ENCODE measurements at regions not wholly inside any gene's neighbourhood (a gene's known extent, or its start where the extent isn't known, plus 50 kb on each side); places are given as distances from the start of the nearest gene placed in this dataset.

GRCh38 chr5:166517976-166518375 lies 1773.5 kb upstream of the WWC1 start:
- TF ChIP-seq, protein P1, sequence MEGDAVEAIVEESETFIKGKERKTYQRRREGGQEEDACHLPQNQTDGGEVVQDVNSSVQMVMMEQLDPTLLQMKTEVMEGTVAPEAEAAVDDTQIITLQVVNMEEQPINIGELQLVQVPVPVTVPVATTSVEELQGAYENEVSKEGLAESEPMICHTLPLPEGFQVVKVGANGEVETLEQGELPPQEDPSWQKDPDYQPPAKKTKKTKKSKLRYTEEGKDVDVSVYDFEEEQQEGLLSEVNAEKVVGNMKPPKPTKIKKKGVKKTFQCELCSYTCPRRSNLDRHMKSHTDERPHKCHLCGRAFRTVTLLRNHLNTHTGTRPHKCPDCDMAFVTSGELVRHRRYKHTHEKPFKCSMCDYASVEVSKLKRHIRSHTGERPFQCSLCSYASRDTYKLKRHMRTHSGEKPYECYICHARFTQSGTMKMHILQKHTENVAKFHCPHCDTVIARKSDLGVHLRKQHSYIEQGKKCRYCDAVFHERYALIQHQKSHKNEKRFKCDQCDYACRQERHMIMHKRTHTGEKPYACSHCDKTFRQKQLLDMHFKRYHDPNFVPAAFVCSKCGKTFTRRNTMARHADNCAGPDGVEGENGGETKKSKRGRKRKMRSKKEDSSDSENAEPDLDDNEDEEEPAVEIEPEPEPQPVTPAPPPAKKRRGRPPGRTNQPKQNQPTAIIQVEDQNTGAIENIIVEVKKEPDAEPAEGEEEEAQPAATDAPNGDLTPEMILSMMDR (IDR thresholded peaks at IDR 0.05): no peak
- TF ChIP-seq EZH2 (IDR thresholded peaks at IDR 0.05; ENCODE audit: borderline replicate concordance, insufficient read depth, low read depth, low read length, poor library complexity, severe bottlenecking): no peak
